ENCODE measurements at regions not wholly inside any gene's neighbourhood (a gene's known extent, or its start where the extent isn't known, plus 50 kb on each side); places are given as distances from the start of the nearest gene placed in this dataset.

DNA sequence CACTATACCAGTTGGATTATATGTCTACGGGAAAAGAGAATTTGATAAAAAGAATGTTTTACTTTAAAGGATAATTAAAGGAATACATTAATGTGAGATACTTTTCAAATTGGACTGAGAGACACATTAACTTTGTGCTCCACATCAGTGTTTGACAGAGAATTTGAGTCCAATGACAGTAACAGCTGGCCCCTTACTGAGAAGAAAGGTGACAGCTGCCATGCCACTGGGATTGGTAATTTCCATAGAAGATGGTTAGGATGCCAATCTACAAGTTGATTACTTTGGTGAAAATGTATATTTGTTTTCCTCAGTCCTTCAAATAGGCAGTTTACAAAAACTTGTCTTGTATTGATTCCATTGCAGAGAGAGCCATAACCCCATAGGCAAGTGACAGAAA, 578.4 kb downstream of the SLCO4C1 start:
- no CpG with 5 or more reads among the region's 1 CpG for WGBS (ENCODE audit: extremely low coverage, insufficient read length, low lambda C conversion rate)
- no peak overlapping the region for H4K8ac ChIP-seq (replicated peaks; ENCODE audit: insufficient read length, low read depth, low read length)
- Mint-ChIP-seq H3K27ac (no peak overlapping the region), H3K4me3 (no peak overlapping the region), H3K36me3 (ENCODE audit: insufficient read depth in 1 of 3, low read depth in 3 of 3) (no peaks in the 10 kb centered on the region), H3K9me3 (peaks cover 0 to 4% of the 10 kb centered on the region in 2 experiments; a peak in 2 of 5 replicates), H3K27me3 (ENCODE audit: low read depth) (no peaks in the 10 kb centered on the region), H3K4me1 (peaks cover 29% of the 10 kb centered on the region in 2 experiments)
- no peak overlapping the region for H3T11ph ChIP-seq (ENCODE audit: low read length)
- TF ChIP-seq, protein P1, sequence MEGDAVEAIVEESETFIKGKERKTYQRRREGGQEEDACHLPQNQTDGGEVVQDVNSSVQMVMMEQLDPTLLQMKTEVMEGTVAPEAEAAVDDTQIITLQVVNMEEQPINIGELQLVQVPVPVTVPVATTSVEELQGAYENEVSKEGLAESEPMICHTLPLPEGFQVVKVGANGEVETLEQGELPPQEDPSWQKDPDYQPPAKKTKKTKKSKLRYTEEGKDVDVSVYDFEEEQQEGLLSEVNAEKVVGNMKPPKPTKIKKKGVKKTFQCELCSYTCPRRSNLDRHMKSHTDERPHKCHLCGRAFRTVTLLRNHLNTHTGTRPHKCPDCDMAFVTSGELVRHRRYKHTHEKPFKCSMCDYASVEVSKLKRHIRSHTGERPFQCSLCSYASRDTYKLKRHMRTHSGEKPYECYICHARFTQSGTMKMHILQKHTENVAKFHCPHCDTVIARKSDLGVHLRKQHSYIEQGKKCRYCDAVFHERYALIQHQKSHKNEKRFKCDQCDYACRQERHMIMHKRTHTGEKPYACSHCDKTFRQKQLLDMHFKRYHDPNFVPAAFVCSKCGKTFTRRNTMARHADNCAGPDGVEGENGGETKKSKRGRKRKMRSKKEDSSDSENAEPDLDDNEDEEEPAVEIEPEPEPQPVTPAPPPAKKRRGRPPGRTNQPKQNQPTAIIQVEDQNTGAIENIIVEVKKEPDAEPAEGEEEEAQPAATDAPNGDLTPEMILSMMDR (conservative IDR thresholded peaks at IDR 0.05) = no peak
- no peak overlapping the region for H3K23ac ChIP-seq (ENCODE audit: insufficient read length, low read depth, low read length)
- H4K91ac ChIP-seq (ENCODE audit: insufficient read length, low read depth, low read length) = no peak overlapping the region
- H3K23me2 ChIP-seq (ENCODE audit: insufficient read length, low read depth, low read length, poor library complexity, severe bottlenecking) = no peaks in the 10 kb centered on the region
- no peak overlapping the region for H2BK120ac ChIP-seq (ENCODE audit: low read depth, low read length, poor library complexity, severe bottlenecking)
- H3K27me3 ChIP-seq (ENCODE audit: insufficient read depth, low read length) = no peaks in the 10 kb centered on the region
- H2BK12ac ChIP-seq (ENCODE audit: insufficient read length, low read depth, low read length) = no peak overlapping the region
- no peak overlapping the region for H4K5ac ChIP-seq (ENCODE audit: insufficient read length, low read depth, low read length)
- no peak overlapping the region for H3K14ac ChIP-seq (ENCODE audit: insufficient read depth, low read length)
- H3K79me2 ChIP-seq (ENCODE audit: insufficient read depth, low read length) = no peaks in the 10 kb centered on the region
- H2AK5ac ChIP-seq (ENCODE audit: insufficient read length, low read length) = no peak overlapping the region
- H3K27ac ChIP-seq (ENCODE audit: insufficient read length, low read depth, low read length) = no peak overlapping the region
- no peak overlapping the region for H3K18ac ChIP-seq (ENCODE audit: insufficient read length, low read depth, low read length)
- no peak overlapping the region for H3K4me2 ChIP-seq (ENCODE audit: insufficient read depth, insufficient read length, low read length)
- no peaks in the 10 kb centered on the region for H4K20me1 ChIP-seq (ENCODE audit: control insufficient read depth, insufficient read depth, insufficient read length)
- no peak for DNase-seq
- H3K9ac ChIP-seq (ENCODE audit: extremely low read depth, insufficient read length, low read length) = no peak overlapping the region
- no peak overlapping the region for H2BK5ac ChIP-seq (ENCODE audit: insufficient read length, low read length)
- no peak overlapping the region for H2AFZ ChIP-seq (ENCODE audit: low read length)
- H3K56ac ChIP-seq (ENCODE audit: insufficient read length, low read depth, low read length) = no peak overlapping the region
- no peak overlapping the region for H2BK15ac ChIP-seq (ENCODE audit: low read depth, low read length)
- no peaks in the 10 kb centered on the region; the same call in 1 of the 2 replicates for H3K4me1 ChIP-seq (ENCODE audit: insufficient read depth, low read length)
- H3K79me1 ChIP-seq (ENCODE audit: insufficient read depth, low read depth, low read length, poor library complexity, severe bottlenecking) = no peaks in the 10 kb centered on the region
- no peak overlapping the region for H3K4ac ChIP-seq (ENCODE audit: low read depth, low read length)
- H2BK20ac ChIP-seq (ENCODE audit: low read depth, low read length, poor library complexity, severe bottlenecking) = no peak overlapping the region
- H3K9me3 ChIP-seq (ENCODE audit: control insufficient read depth, low read depth, low read length) = no peaks in the 10 kb centered on the region

All from H9 (cell line).